SU-DHL-6 (cell line): ENCODE measurements at regions not wholly inside any gene's neighbourhood (a gene's known extent, or its start where the extent isn't known, plus 50 kb on each side); places are given as distances from the start of the nearest gene placed in this dataset.
"Not testable (repeated sequence)": the region's sequence is repeated elsewhere in the genome, so short reads cannot be mapped to it uniquely, and the experiment has no call there.

ENCODE experiments used
- H2AFZ ChIP-seq: fragments of 200-600 bp; sonication (generic); 2 replicates; pipeline ENCODE4 v1.6.1; 2014; ENCODE audit warnings: low read depth, mild to moderate bottlenecking, moderate library complexity, mixed read lengths, antibody characterized with exemption, low read length; ENCODE audit not compliant: severe bottlenecking
- H3F3A ChIP-seq: fragments of 200-600 bp; shearing (Covaris generic); 2 replicates; pipeline ENCODE4 v1.6.0; 2016; ENCODE audit warnings: antibody characterized with exemption, mild to moderate bottlenecking; ENCODE audit not compliant: insufficient read depth
- H3K27ac ChIP-seq: fragments of 200-600 bp; sonication (generic); 2 replicates; pipeline ENCODE4 v1.5.1; 2016; ENCODE audit warnings: low read depth, mild to moderate bottlenecking, low read length, moderate library complexity, mixed read lengths
- H3K27me3 ChIP-seq: fragments of 200-600 bp; sonication (generic), shearing (Covaris generic); 2 replicates; pipeline ENCODE4 v1.6.0; 2014; ENCODE audit warnings: mild to moderate bottlenecking, low read length
- H3K36me3 ChIP-seq: fragments of 200-600 bp; sonication (generic); 2 replicates; pipeline ENCODE4 v1.6.1; 2014; ENCODE audit warnings: mild to moderate bottlenecking, low read length, mixed read lengths
- H3K4me2 ChIP-seq: fragments of 300-600, 200-600 bp; shearing (Covaris generic), sonication (generic); 2 replicates; pipeline ENCODE4 v1.6.0; 2014; ENCODE audit warnings: low read length, low read depth, mild to moderate bottlenecking; ENCODE audit not compliant: poor library complexity, severe bottlenecking
- H3K4me3 ChIP-seq: fragments of 200-600 bp; sonication (generic); 2 replicates; pipeline ENCODE4 v1.5.1; 2014; ENCODE audit warnings: antibody characterized with exemption, low read length, mild to moderate bottlenecking, mixed read lengths; ENCODE audit not compliant: insufficient read depth, poor library complexity, severe bottlenecking
- H3K79me2 ChIP-seq: fragments of 200-600 bp; sonication (generic); 2 replicates; pipeline ENCODE4 v1.6.1; 2014; ENCODE audit warnings: mild to moderate bottlenecking, low read length, moderate library complexity; ENCODE audit not compliant: insufficient read depth
- H3K9ac ChIP-seq: fragments of 200-600 bp; sonication (generic); 2 replicates; pipeline ENCODE4 v1.7.0; 2014; ENCODE audit warnings: mild to moderate bottlenecking, low read length
- H3K9me2 ChIP-seq: fragments of 200-600 bp; sonication (generic); replicated peaks from 2 replicates; pipeline ENCODE4 v1.6.1; 2014; ENCODE audit warnings: low read length; ENCODE audit not compliant: insufficient read depth
- H3K9me3 ChIP-seq: fragments of 200-600 bp; sonication (generic); 2 replicates; pipeline ENCODE4 v1.6.1; 2014; ENCODE audit warnings: low read length, mixed read lengths; ENCODE audit not compliant: insufficient read depth
- H4K20me1 ChIP-seq: fragments of 200-600 bp; sonication (generic); 2 replicates; pipeline ENCODE4 v1.6.1; 2014; ENCODE audit warnings: low read depth, mild to moderate bottlenecking, antibody characterized with exemption, low read length, moderate library complexity, mixed read lengths
- EZH2phosphoT487 ChIP-seq: fragments of 200-600 bp; sonication (generic), shearing (Covaris generic); conservative IDR thresholded peaks from 2 replicates; pipeline ENCODE4 v1.6.1; 2018; ENCODE audit warnings: mild to moderate bottlenecking, antibody characterized with exemption, low read length, moderate library complexity, mixed read lengths
- TF ChIP-seq, protein P1 (sequence below): fragments of 200-600 bp; sonication (generic); IDR thresholded peaks from one replicate; pipeline ENCODE4 v1.5.1; 2017; ENCODE audit warnings: antibody characterized with exemption, mild to moderate bottlenecking, low read length, moderate library complexity; ENCODE audit not compliant: insufficient read depth, poor library complexity, severe bottlenecking

DNA sequence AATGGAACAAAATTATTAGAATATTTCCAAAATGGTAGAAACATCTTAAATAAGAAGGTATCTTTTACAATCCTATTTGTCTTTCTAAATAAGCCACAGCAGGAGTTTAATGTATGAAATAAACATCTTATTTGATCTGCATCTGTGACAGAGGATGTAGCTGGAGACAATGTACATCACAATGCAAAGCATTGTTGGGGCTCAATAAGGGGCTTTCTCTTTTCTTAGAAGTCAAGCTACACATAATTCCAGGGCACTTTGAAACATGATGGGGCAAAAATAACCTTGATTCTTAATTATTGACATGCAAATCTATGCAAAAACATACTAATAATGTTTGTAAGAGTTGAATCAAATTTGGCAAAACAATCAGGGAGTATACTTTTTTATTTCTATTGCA lies 255.1 kb downstream of the DSC3 start:
- Histone ChIP-seq H3K9me2 (no peaks in the 10 kb centered on the region), H3K4me2 (no peak overlapping the region), H3F3A (no peaks in the 10 kb centered on the region), H3K27me3 (no peaks in the 10 kb centered on the region), H3K79me2 (no peaks in the 10 kb centered on the region), H3K9me3 (no peaks in the 10 kb centered on the region), H3K36me3 (no peaks in the 10 kb centered on the region), H4K20me1 (no peaks in the 10 kb centered on the region), H3K4me3 (no peak overlapping the region), H3K27ac (no peak overlapping the region), H3K9ac (no peak overlapping the region), H2AFZ (no peak overlapping the region)
- no peak for TF ChIP-seq EZH2phosphoT487
- TF ChIP-seq, protein P1, sequence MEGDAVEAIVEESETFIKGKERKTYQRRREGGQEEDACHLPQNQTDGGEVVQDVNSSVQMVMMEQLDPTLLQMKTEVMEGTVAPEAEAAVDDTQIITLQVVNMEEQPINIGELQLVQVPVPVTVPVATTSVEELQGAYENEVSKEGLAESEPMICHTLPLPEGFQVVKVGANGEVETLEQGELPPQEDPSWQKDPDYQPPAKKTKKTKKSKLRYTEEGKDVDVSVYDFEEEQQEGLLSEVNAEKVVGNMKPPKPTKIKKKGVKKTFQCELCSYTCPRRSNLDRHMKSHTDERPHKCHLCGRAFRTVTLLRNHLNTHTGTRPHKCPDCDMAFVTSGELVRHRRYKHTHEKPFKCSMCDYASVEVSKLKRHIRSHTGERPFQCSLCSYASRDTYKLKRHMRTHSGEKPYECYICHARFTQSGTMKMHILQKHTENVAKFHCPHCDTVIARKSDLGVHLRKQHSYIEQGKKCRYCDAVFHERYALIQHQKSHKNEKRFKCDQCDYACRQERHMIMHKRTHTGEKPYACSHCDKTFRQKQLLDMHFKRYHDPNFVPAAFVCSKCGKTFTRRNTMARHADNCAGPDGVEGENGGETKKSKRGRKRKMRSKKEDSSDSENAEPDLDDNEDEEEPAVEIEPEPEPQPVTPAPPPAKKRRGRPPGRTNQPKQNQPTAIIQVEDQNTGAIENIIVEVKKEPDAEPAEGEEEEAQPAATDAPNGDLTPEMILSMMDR = no peak

DNA sequence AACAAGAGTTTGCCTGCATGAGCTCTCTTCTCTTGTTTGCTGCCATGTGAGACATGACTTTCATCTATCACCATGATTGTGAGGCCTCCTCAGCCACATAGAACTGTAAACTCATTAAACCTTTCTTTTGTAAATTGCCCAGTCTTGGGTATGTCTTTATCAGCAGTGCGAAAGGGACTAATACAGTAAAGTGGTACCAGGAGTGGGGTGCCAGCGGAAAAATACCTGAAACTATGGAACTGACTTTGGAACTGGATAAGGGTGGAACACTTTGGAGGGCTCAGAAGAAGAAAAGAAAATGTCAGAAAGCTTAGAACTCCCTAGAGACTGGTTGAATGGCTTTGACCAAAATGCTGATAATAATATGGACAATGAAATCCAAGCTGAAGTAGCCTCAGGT lies 260.9 kb downstream of the DSC3 start:
- Histone ChIP-seq H3K4me3 (no peak overlapping the region), H3K9ac (no peak overlapping the region), H3K4me2 (no peak overlapping the region), H3F3A (no peaks in the 10 kb centered on the region), H3K9me3 (no peaks in the 10 kb centered on the region), H3K27ac (no peak overlapping the region), H2AFZ (no peak overlapping the region), H3K9me2 (no peaks in the 10 kb centered on the region), H4K20me1 (no peaks in the 10 kb centered on the region), H3K79me2 (no peaks in the 10 kb centered on the region), H3K27me3 (no peaks in the 10 kb centered on the region), H3K36me3 (no peaks in the 10 kb centered on the region)
- TF ChIP-seq, protein P1 = no peak
- no peak for TF ChIP-seq EZH2phosphoT487

DNA sequence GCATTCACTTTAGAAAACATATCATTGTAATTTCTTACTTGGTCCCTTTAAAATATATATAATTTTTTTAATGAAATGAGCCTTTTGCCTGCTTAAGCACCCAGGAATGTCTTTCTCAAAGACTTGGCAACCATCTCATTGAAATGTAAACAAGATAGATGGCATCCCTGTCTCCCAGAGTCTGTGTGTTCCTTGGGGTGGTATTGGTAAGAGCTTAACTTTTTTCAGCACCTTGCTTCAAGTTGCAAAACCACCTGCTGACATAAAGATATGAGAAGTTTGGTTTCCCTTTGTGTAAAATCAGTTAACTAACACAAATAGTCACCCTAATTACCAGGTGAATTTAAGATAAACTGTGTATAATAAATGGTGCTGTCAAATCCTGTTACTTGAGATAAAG lies 266.9 kb downstream of the DSC3 start:
- Histone ChIP-seq H3F3A (no peaks in the 10 kb centered on the region), H3K9ac (no peak overlapping the region), H3K4me2 (no peak overlapping the region), H3K79me2 (no peaks in the 10 kb centered on the region), H3K27ac (no peak overlapping the region), H3K9me3 (no peaks in the 10 kb centered on the region), H3K27me3 (no peaks in the 10 kb centered on the region), H3K9me2 (0 out of 2 replicates have a peak, but pooled peaks cover 6% of the 10 kb centered on the region), H3K36me3 (no peaks in the 10 kb centered on the region), H3K4me3 (no peak overlapping the region), H4K20me1 (no peaks in the 10 kb centered on the region), H2AFZ (no peak overlapping the region)
- TF ChIP-seq EZH2phosphoT487 = no peak
- TF ChIP-seq, protein P1 = no peak

DNA sequence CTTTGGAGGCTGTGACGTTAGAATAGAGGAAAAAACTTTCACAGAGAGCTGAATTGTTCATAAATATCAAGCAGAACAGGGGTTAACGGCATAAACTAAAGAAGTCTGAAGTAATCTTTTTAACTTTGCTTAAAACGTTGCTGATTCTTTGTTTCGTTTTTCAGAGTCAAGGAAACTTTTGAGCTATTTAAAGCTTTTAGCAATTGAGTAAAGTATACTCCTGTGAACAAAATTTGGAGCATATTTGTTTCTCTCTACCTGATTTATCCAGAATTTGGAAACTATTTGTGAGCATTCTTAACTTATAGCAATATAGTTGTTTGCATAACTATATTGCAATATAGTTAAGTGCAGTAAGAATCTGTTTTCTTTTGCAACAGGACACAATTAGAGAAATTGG lies 270.4 kb downstream of the DSC3 start:
- H3K9me3 ChIP-seq, H3K36me3 ChIP-seq: not testable (repeated sequence)

More for the DNA sequence above, 270.4 kb downstream of the DSC3 start:
- H3K27me3 ChIP-seq, H3K9ac ChIP-seq, H3K79me2 ChIP-seq, H3K4me2 ChIP-seq, H3F3A ChIP-seq, H3K9me2 ChIP-seq, H2AFZ ChIP-seq, H4K20me1 ChIP-seq, H3K27ac ChIP-seq, H3K4me3 ChIP-seq: not testable (repeated sequence)
